Gastroesophageal sphincter (tissue), 4 donors: ENCODE measurements at regions not wholly inside any gene's neighbourhood (a gene's known extent, or its start where the extent isn't known, plus 50 kb on each side); places are given as distances from the start of the nearest gene placed in this dataset.

Experiments used
- ATAC-seq: fragments of 150-250 bp; one replicate; pipeline ENCODE4 v1.9.1; 2016; ENCODE audit warnings: mild to moderate bottlenecking, moderate library complexity
- H3K27ac ChIP-seq, 4 donors: fragments of 200-600 bp; sonication (generic) in 3 of 4; 1 replicate in 3 of 4; 2 replicates in 1 of 4; pipeline ENCODE4 v1.5.1; 2016 to 2019
- H3K27me3 ChIP-seq: fragments of 200-600 bp; sonication (generic); one replicate; pipeline ENCODE4 v1.5.1; 2019
- H3K36me3 ChIP-seq, 2 donors: fragments of 200-600 bp; sonication (generic); one replicate each; pipeline ENCODE4 v1.5.1; 2019; ENCODE audit warnings: control low read depth in 1 of 2
- H3K4me1 ChIP-seq, 3 donors: fragments of 200-600 bp; sonication (generic); 1 replicate in 2 of 3; 2 replicates in 1 of 3; pipeline ENCODE4 v1.5.1; 2016 to 2019; ENCODE audit warnings: control low read depth in 2 of 3
- H3K4me3 ChIP-seq, 2 donors: fragments of 200-600 bp; sonication (generic); one replicate each; pipeline ENCODE4 v1.5.1; 2019; ENCODE audit warnings: mild to moderate bottlenecking in 1 of 2, moderate library complexity in 1 of 2
- H3K9me3 ChIP-seq, 3 donors: fragments of 200-600 bp; sonication (generic); one replicate each; pipeline ENCODE4 v1.5.1; 2017 to 2019; ENCODE audit warnings: control low read depth in 2 of 3
- EP300 ChIP-seq: sonication (generic); formaldehyde crosslinking; IDR thresholded peaks from one replicate; pipeline ENCODE4 v1.6.1; 2017; ENCODE audit warnings: antibody characterized with exemption, mild to moderate bottlenecking
- POLR2A ChIP-seq, 2 donors: fragments of 450-650 bp; IDR thresholded peaks; one replicate each; pipeline ENCODE4 v1.6.1; 2017; ENCODE audit warnings: antibody characterized with exemption in 2 of 2, mild to moderate bottlenecking in 2 of 2, moderate library complexity in 1 of 2
- POLR2AphosphoS5 ChIP-seq: sonication (generic); formaldehyde crosslinking; IDR thresholded peaks from one replicate; pipeline ENCODE4 v1.6.1; 2017; ENCODE audit warnings: antibody characterized with exemption
- WGBS, 2 donors: methylation state at CpG; one replicate each; pipeline ENCODE4 v1.1.5; 2018; ENCODE audit warnings: low coverage in 1 of 2; 5-methylcytosine and 5-hydroxymethylcytosine counted together
- TF ChIP-seq, protein P1 (sequence below), 4 experiments: fragments of 200-600 bp in 2 of 4; fragments of 450-650 bp in 2 of 4; sonication (generic) in 1 of 4; IDR thresholded peaks; one replicate each; pipeline ENCODE4 v1.5.1; 2017 to 2019; ENCODE audit warnings: antibody characterized with exemption in 4 of 4, mild to moderate bottlenecking in 2 of 4, moderate library complexity in 2 of 4

- H3K4me3 ChIP-seq, result no peak overlapping the region
- no peak for ATAC-seq
- WGBS, 2 donors, result 22 to 80% methylated on average over 1 to 3 of the region's 3 CpGs
Observed at GRCh38 chr2:7774481-7774880, 857.3 kb downstream of the RNF144A start.

GRCh38 chr2:7777668-7778067 lies 860.5 kb downstream of the RNF144A start:
- Histone ChIP-seq H3K9me3 (no peaks in the 10 kb centered on the region), H3K4me3 (no peak overlapping the region), H3K27me3 (no peaks in the 10 kb centered on the region), H3K36me3 (no peaks in the 10 kb centered on the region), H3K4me1 (no peaks in the 10 kb centered on the region), H3K27ac (no peak overlapping the region)
- TF ChIP-seq POLR2A (IDR thresholded peaks at IDR 0.05), result no peak
- WGBS, 2 donors, result 56% methylated on average over 2 of the region's 3 CpGs; no CpG with 5 or more reads in 1 of the 2 donors
- no peak for ATAC-seq

More at GRCh38 chr2:7774481-7774880, 857.3 kb downstream of the RNF144A start:
- TF ChIP-seq EP300, result no peak
- TF ChIP-seq, protein P1, sequence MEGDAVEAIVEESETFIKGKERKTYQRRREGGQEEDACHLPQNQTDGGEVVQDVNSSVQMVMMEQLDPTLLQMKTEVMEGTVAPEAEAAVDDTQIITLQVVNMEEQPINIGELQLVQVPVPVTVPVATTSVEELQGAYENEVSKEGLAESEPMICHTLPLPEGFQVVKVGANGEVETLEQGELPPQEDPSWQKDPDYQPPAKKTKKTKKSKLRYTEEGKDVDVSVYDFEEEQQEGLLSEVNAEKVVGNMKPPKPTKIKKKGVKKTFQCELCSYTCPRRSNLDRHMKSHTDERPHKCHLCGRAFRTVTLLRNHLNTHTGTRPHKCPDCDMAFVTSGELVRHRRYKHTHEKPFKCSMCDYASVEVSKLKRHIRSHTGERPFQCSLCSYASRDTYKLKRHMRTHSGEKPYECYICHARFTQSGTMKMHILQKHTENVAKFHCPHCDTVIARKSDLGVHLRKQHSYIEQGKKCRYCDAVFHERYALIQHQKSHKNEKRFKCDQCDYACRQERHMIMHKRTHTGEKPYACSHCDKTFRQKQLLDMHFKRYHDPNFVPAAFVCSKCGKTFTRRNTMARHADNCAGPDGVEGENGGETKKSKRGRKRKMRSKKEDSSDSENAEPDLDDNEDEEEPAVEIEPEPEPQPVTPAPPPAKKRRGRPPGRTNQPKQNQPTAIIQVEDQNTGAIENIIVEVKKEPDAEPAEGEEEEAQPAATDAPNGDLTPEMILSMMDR (IDR thresholded peaks at IDR 0.05), result no peak
- TF ChIP-seq POLR2A (IDR thresholded peaks at IDR 0.05), result no peak
- TF ChIP-seq POLR2AphosphoS5, result no peak
- H3K27me3 ChIP-seq, result no peaks in the 10 kb centered on the region
- no peak overlapping the region for H3K27ac ChIP-seq
- no peaks in the 10 kb centered on the region for H3K36me3 ChIP-seq
- no peaks in the 10 kb centered on the region for H3K4me1 ChIP-seq
- H3K9me3 ChIP-seq, result no peaks in the 10 kb centered on the region

GRCh38 chr2:7780321-7780720 lies 863.1 kb downstream of the RNF144A start:
- Histone ChIP-seq H3K4me1 (no peaks in the 10 kb centered on the region), H3K27ac (no peak overlapping the region), H3K4me3 (no peak overlapping the region), H3K9me3 (no peaks in the 10 kb centered on the region), H3K36me3 (no peaks in the 10 kb centered on the region), H3K27me3 (no peaks in the 10 kb centered on the region)
- no peak for ATAC-seq
- TF ChIP-seq POLR2A (IDR thresholded peaks at IDR 0.05) (no peak), POLR2AphosphoS5 (no peak), EP300 (no peak)
- TF ChIP-seq, protein P1 (IDR thresholded peaks at IDR 0.05), result no peak
- 59 to 74% methylated on average over 4 to 5 of the region's 5 CpGs for WGBS, 2 donors

DNA sequence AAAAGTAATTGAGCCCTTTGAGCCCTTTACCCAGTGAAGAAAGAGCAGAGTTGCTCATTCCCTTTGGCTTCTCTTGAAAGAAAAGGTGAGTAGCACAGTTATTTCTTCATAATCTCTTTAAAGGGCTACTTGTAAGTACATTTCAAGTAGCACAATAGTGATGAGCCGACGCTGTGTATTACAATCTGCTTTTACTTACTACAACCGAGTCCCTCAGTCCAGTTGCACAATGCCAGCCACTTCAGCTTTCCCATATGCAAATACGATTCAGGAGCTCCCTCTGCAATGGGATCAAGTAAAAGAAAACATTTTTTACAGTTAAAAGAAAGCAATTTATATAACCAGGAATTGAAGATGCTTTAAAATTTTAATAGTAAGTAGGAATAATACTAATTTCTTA lies 868.5 kb downstream of the RNF144A start:
- WGBS, 2 donors, result 82 to 94% methylated on average over 3 to 4 of the region's 4 CpGs
- Histone ChIP-seq H3K27me3 (no peaks in the 10 kb centered on the region), H3K36me3 (no peaks in the 10 kb centered on the region), H3K27ac (no peak overlapping the region), H3K4me1 (no peaks in the 10 kb centered on the region), H3K9me3 (no peaks in the 10 kb centered on the region), H3K4me3 (no peak overlapping the region)
- TF ChIP-seq, protein P1 (IDR thresholded peaks at IDR 0.05), result no peak
- no peak for TF ChIP-seq POLR2AphosphoS5
- no peak for TF ChIP-seq POLR2A (IDR thresholded peaks at IDR 0.05)
- no peak for TF ChIP-seq EP300
- no peak for ATAC-seq

DNA sequence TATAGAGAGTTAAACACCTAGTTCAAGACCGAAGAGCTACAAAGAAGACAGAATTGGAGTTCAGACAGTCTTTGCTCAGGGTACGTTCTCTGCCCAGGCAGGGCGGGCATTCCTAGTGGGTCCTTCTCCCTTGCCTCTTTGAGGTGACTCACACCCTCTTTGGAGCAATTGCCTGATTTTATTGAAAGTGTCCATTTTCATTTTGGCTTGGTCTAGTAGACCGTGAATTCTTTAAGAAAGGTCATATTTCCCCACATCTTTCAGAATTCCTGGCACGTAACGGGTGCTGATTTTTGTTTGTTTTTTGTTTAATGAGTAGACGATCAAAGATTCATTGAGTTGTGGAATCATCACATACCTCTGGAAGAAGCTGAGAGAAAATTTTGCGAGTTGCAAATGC lies 871.5 kb downstream of the RNF144A start:
- Histone ChIP-seq H3K4me3 (no peak overlapping the region), H3K9me3 (no peaks in the 10 kb centered on the region), H3K27me3 (no peaks in the 10 kb centered on the region), H3K36me3 (no peaks in the 10 kb centered on the region), H3K27ac (no peak overlapping the region), H3K4me1 (peaks cover 0 to 6% (median 0%) of the 10 kb centered on the region in 3 donors)
- 96 to 97% methylated on average over 8 of the region's 8 CpGs for WGBS, 2 donors
- no peak for ATAC-seq
- no peak for TF ChIP-seq POLR2AphosphoS5
- TF ChIP-seq EP300, result no peak
- TF ChIP-seq POLR2A (IDR thresholded peaks at IDR 0.05), result no peak
- TF ChIP-seq, protein P1 (IDR thresholded peaks at IDR 0.05), result no peak
